Anterior cingulate cortex (tissue), 58 donors: ENCODE measurements at regions not wholly inside any gene's neighbourhood (a gene's known extent, or its start where the extent isn't known, plus 50 kb on each side); places are given as distances from the start of the nearest gene placed in this dataset.
"Not testable (repeated sequence)": the region's sequence is repeated elsewhere in the genome, so short reads cannot be mapped to it uniquely, and the experiment has no call there.

Experiments
- DNase-seq, 58 donors: peaks; one replicate each; lab custom pipeline; 2025; lab: John Stamatoyannopoulos, UW

DNA sequence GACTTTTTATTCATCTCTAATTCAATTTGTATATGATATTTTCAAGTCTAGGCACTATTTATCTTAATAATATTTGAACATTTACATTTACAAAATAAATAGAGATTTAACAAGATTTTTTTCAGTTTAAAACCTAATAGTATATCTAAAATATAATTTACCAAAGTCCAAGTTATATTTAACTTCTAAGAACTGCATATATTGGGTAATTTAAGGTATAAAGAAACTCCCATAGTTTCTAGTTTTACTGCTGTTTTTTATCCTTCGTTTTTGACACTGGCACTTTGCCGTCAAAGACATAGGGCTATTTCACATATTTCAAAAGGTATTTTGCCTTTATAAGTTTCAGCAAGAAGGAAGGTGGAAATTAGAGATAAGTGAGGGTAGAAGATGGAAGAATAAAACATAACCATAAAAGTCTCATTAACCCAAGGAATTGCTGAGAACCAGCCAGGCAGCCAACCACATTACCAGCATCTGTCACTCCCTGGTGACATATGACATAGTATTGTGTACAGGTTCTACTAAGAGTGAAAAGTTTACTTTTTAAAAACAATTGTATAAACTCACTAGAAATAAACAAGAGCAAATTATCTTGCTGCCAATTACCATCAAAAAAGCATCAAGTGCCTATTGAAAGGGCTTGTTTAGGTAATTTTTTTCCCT is 251.5 kb downstream of the NSUN3 start:
- DNase-seq = no peak

DNA sequence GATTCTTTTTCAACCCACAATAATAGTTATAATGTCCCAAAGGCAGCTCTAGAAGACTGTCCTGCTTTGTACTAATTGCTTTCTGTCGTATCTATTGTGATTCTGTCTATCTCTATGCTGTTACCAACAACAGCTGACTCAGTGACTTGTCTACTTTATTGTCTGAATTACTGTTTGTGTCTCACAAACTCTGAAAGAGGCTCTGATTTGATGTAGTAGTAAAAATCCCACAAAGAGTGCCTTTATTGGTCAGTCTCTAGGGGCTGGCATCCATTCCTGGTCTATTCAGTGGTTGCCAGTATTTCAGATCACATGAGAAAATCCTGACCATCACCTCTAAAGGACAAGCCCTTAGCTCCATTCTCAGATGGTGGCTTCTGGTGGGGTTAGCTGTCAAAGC is 254.2 kb downstream of the NSUN3 start:
- DNase-seq = peak in 12 of 58 donors; percentile 4 to 79 (median 16)

GRCh38 chr3:94323596-94323995 is 260.7 kb downstream of the NSUN3 start:
- DNase-seq = no peak

GRCh38 chr3:94331831-94332230 is 269.0 kb downstream of the NSUN3 start:
- DNase-seq = no peak

GRCh38 chr3:94336046-94336753 is 273.3 kb downstream of the NSUN3 start:
- DNase-seq = peak in 2 of 58 donors; percentile 1 to 33

- no peak for DNase-seq
These were observed 282.2 kb downstream of the NSUN3 start for GRCh38 chr3:94345101-94345500.

- DNase-seq = peak in 2 of 58 donors; percentile 13 to 41
These were observed 286.5 kb downstream of the NSUN3 start for GRCh38 chr3:94349310-94349878.

DNA sequence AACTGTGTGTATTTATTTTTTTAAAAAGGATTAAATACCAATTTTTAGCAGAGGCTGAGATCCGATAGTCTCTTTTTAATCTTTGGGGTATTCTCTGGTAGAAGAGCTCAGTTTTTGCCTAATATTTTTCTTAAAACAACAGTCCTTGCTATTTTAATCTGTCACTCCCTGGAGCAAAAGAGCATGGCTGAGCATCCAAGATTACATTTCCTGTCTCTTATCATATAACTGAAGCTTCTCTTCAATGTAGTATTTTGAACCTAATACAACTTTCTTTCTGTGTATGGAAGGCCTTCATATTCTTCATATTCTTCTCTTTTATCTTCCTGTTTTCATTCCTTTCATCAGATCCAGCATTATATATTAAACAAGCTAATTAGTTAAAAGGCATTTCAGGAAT is 293.7 kb downstream of the NSUN3 start:
- no peak for DNase-seq

GRCh38 chr3:94359996-94360395 is 297.1 kb downstream of the NSUN3 start:
- no peak for DNase-seq

GRCh38 chr3:94360987-94361386 is 298.1 kb downstream of the NSUN3 start:
- peak in 26 of 58 donors; percentile 1 to 52 (median 16) for DNase-seq

DNA sequence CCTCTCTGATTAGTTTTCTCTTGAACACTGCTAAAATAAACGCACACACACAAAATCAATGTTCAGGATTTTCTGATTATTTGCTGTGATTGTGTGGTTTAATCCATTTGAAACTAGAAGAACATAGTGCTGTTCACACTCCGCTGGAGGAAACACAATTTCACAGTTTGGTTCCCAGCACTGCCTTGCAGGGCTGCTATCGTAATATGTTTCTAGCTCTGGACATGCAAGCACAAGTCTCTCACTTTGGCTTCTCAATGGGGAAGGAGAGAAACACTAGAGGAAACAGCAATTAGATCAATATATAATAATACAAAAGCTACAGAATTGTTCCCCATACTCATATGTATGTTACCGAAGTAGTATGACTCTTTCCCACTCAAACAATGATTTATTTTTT is 299.5 kb downstream of the NSUN3 start:
- no peak for DNase-seq

- no peak for DNase-seq
These were observed 302.1 kb downstream of the NSUN3 start for GRCh38 chr3:94365006-94365405.

DNA sequence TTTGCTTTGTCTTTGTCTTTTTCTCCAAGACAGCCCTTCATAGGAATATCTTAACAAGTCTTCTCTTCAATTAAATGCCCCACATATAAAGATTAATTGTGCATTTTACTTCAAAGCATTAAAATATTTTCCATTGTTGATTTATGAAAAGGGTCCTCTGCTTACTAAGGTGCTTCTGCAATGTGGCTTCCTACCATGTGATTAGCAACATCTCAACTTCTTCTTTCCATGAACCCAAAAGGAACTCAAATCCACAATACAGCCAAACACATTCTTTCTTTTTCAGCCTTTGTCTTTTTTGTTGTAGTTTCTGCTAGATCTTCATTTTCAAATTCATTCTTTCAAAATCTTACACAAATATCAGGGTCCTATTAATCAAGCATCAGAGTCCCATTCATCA is 309.2 kb downstream of the NSUN3 start:
- DNase-seq = no peak

DNA sequence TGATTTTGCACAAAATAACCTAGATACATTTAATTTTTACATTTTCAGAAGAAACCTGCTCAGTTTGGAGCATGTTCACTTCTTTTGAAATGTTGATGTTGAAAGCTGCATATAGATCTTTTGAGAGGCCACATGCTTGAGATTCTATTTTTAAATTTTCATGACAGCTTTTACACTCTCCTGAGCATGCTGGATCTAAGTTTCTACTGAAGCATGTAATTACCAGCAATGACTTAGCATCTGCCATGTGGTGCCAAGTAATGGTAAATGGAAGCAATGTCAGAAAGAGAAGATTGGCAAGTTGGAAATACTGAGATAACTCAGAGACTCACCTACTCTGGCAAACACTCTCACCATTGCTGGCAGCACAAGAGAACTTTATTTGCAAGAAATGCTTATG is 310.6 kb downstream of the NSUN3 start:
- no peak for DNase-seq

DNA sequence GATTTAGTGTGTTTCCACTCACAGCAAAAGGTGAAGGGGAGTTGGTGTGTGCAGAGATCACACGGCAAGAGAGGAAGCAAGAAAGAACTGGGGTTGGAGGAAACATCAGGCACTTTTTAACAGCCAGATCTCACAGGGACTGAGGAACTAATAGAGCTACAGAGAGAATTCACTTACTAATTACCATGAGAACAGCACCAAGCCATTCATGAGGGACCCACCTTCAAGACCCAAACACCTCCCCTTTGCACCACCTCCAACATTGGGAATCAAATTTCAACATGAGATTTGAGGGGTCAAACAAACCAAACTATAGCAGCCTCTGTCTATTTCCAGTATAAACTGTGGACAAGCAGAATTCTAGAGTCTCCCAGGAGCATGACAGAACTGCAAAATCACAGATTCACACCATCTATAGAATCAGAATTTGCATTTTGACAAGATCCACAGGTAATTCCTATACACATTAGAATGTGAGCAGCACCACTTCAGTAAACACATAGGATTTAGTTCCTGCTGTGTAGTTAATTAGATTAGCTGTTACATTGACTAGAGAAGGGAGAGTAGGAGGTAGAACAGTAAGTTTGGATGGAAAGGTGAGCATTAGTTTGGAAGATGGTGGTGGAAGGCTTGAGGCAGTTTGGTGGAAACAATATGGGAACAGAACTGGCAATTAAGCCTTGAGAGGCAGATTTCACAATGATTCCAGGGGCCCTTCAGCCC is 311.7 kb downstream of the NSUN3 start:
- no peak for DNase-seq

DNA sequence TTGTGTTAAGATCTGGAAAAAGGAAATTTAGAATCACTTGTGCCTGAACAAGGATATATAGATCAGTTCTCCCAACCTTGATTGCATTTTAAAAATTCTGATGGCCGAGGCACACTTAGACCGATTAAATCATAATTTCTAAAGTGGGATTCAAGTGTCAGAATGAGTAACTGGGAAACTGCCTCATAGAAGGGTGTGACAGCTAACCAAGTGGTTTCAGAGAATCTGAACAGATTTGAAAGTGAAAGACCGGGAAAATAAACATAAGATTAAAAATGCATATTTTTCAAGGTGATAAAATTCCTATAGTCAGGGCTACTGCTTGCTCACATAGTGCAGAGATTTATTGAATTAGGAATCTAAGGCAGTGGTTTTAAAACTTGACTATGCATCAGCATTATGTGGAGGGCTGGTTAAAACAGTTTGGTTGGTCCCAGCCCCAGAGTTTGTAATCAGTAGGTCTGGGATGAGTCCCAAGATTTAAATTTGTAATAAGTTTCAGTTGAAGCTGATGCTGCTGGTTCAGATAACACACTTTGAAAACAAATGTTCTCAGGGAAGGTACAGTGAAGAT is 314.3 kb downstream of the NSUN3 start:
- not testable (repeated sequence) for DNase-seq

- DNase-seq = not testable (repeated sequence)
These were observed 315.0 kb downstream of the NSUN3 start for GRCh38 chr3:94377863-94378262.

GRCh38 chr3:94378322-94378721 is 315.5 kb downstream of the NSUN3 start:
- no peak for DNase-seq

DNA sequence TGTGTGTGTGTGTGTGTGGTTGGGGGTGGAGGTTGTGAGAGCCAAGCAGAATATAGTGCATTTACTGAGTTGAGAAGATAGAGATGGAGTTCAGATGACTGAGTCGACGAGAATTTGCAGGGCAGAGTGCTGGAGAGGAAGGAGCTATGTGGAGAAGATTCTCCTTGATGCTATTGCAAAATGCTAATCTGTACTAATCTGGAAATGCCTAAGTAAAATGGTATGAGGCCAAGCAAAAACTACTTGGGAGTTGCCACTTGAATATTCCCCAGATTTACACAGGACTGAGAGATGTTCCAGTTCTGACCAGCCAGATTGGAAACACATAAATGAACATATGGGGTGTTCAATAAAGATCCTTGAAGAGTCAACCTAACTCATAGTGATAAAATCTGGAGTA is 316.4 kb downstream of the NSUN3 start:
- DNase-seq = no peak

DNA sequence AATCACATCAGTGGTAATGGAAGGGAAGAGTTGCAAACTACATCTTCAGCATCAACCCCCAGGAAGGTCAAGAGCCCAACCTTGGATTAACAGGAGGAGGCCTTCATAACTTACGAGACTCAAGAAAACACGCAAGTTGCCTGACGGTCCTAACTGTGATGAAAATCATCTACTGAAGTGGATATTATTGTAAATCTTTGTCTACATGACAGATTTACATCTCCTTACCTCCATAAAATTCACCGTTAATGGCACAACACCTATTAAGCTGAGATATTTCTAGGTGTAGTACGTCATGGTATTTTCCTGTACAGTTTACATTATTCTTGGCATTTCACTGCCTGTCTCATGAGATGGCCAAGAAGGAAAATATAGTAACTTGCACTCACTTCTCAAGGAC is 332.0 kb downstream of the NSUN3 start:
- DNase-seq = no peak

- no peak for DNase-seq
These were observed 333.0 kb downstream of the NSUN3 start for GRCh38 chr3:94395851-94396250.
